ENCODE measurements at regions not wholly inside any gene's neighbourhood (a gene's known extent, or its start where the extent isn't known, plus 50 kb on each side); places are given as distances from the start of the nearest gene placed in this dataset.

- Histone ChIP-seq H3K27me3 (ENCODE audit: control insufficient read depth in 3 of 3, insufficient read depth in 3 of 3, low read length in 3 of 3) (peaks cover 0 to 3% (median 0%) of the 10 kb centered on the region in 3 donors), H3K36me3 (ENCODE audit: control insufficient read depth in 3 of 3, insufficient read depth in 2 of 3, low read depth in 1 of 3, low read length in 3 of 3) (no peaks in the 10 kb centered on the region), H3K4me1 (ENCODE audit: control insufficient read depth in 3 of 3, insufficient read depth in 2 of 3, low read depth in 1 of 3, low read length in 2 of 3) (no peaks in the 10 kb centered on the region), H3K4me3 (ENCODE audit: low read depth in 1 of 3, low read length in 3 of 3) (no peak overlapping the region), H3K27ac (ENCODE audit: low read depth in 1 of 3, low read length in 2 of 3) (no peak overlapping the region), H3K9me3 (ENCODE audit: control insufficient read depth in 2 of 2, insufficient read depth in 1 of 2, low read depth in 1 of 2, low read length in 1 of 2) (no peaks in the 10 kb centered on the region)
- peak in 1 of 2 donors; percentile 13 for DNase-seq
- WGBS, 3 donors = 81 to 91% (median 85%) methylated on average over 8 of the region's 8 CpGs
- FAIRE-seq = no peak
Measured at GRCh38 chr14:65937079-65937959, 524.8 kb downstream of the FUT8 start.

- H3K27ac ChIP-seq (ENCODE audit: low read depth in 1 of 3, low read length in 2 of 3) = no peak overlapping the region
- H3K4me1 ChIP-seq (ENCODE audit: control insufficient read depth in 3 of 3, insufficient read depth in 2 of 3, low read depth in 1 of 3, low read length in 2 of 3) = no peaks in the 10 kb centered on the region
- H3K9me3 ChIP-seq (ENCODE audit: control insufficient read depth in 2 of 2, insufficient read depth in 1 of 2, low read depth in 1 of 2, low read length in 1 of 2) = no peaks in the 10 kb centered on the region
- no peak overlapping the region for H3K4me3 ChIP-seq (ENCODE audit: low read depth in 1 of 3, low read length in 3 of 3)
- H3K27me3 ChIP-seq (ENCODE audit: control insufficient read depth in 3 of 3, insufficient read depth in 3 of 3, low read length in 3 of 3) = peaks cover 0 to 3% (median 0%) of the 10 kb centered on the region in 3 donors
- DNase-seq (no peak), FAIRE-seq (no peak)
- H3K36me3 ChIP-seq (ENCODE audit: control insufficient read depth in 3 of 3, insufficient read depth in 2 of 3, low read depth in 1 of 3, low read length in 3 of 3) = no peaks in the 10 kb centered on the region
Measured at GRCh38 chr14:65937960-65938316, 525.4 kb downstream of the FUT8 start.

GRCh38 chr14:65938738-65939137, 526.2 kb downstream of the FUT8 start:
- Histone ChIP-seq H3K27ac (ENCODE audit: low read depth in 1 of 3, low read length in 2 of 3) (no peak overlapping the region), H3K36me3 (ENCODE audit: control insufficient read depth in 3 of 3, insufficient read depth in 2 of 3, low read depth in 1 of 3, low read length in 3 of 3) (no peaks in the 10 kb centered on the region), H3K4me3 (ENCODE audit: low read depth in 1 of 3, low read length in 3 of 3) (no peak overlapping the region), H3K9me3 (ENCODE audit: control insufficient read depth in 2 of 2, insufficient read depth in 1 of 2, low read depth in 1 of 2, low read length in 1 of 2) (no peaks in the 10 kb centered on the region), H3K27me3 (ENCODE audit: control insufficient read depth in 3 of 3, insufficient read depth in 3 of 3, low read length in 3 of 3) (peaks cover 0 to 3% (median 0%) of the 10 kb centered on the region in 3 donors), H3K4me1 (ENCODE audit: control insufficient read depth in 3 of 3, insufficient read depth in 2 of 3, low read depth in 1 of 3, low read length in 2 of 3) (no peaks in the 10 kb centered on the region)
- DNase-seq (no peak), FAIRE-seq (no peak)
- WGBS, 3 donors = 47 to 70% (median 54%) methylated on average over 2 of the region's 2 CpGs

GRCh38 chr14:65939184-65939583, 526.7 kb downstream of the FUT8 start:
- WGBS, 3 donors = 83 to 96% (median 88%) methylated on average over 1 of the region's 1 CpG
- Histone ChIP-seq H3K36me3 (ENCODE audit: control insufficient read depth in 3 of 3, insufficient read depth in 2 of 3, low read depth in 1 of 3, low read length in 3 of 3) (no peaks in the 10 kb centered on the region), H3K27ac (ENCODE audit: low read depth in 1 of 3, low read length in 2 of 3) (no peak overlapping the region), H3K27me3 (ENCODE audit: control insufficient read depth in 3 of 3, insufficient read depth in 3 of 3, low read length in 3 of 3) (peaks cover 0 to 3% (median 0%) of the 10 kb centered on the region in 3 donors), H3K4me1 (ENCODE audit: control insufficient read depth in 3 of 3, insufficient read depth in 2 of 3, low read depth in 1 of 3, low read length in 2 of 3) (no peaks in the 10 kb centered on the region), H3K9me3 (ENCODE audit: control insufficient read depth in 2 of 2, insufficient read depth in 1 of 2, low read depth in 1 of 2, low read length in 1 of 2) (no peaks in the 10 kb centered on the region), H3K4me3 (ENCODE audit: low read depth in 1 of 3, low read length in 3 of 3) (no peak overlapping the region)
- DNase-seq = no peak
- FAIRE-seq = no peak

GRCh38 chr14:65940056-65940735, 527.7 kb downstream of the FUT8 start:
- no peak overlapping the region for H3K27ac ChIP-seq (ENCODE audit: low read depth in 1 of 3, low read length in 2 of 3)
- no peaks in the 10 kb centered on the region for H3K4me1 ChIP-seq (ENCODE audit: control insufficient read depth in 3 of 3, insufficient read depth in 2 of 3, low read depth in 1 of 3, low read length in 2 of 3)
- FAIRE-seq (no peak), DNase-seq (no peak)
- no peaks in the 10 kb centered on the region for H3K36me3 ChIP-seq (ENCODE audit: control insufficient read depth in 3 of 3, insufficient read depth in 2 of 3, low read depth in 1 of 3, low read length in 3 of 3)
- peaks cover 0 to 3% (median 0%) of the 10 kb centered on the region in 3 donors for H3K27me3 ChIP-seq (ENCODE audit: control insufficient read depth in 3 of 3, insufficient read depth in 3 of 3, low read length in 3 of 3)
- H3K4me3 ChIP-seq (ENCODE audit: low read depth in 1 of 3, low read length in 3 of 3) = no peak overlapping the region
- WGBS, 3 donors = 77 to 87% (median 84%) methylated on average over 9 of the region's 9 CpGs
- H3K9me3 ChIP-seq (ENCODE audit: control insufficient read depth in 2 of 2, insufficient read depth in 1 of 2, low read depth in 1 of 2, low read length in 1 of 2) = no peaks in the 10 kb centered on the region

- Histone ChIP-seq H3K27ac (ENCODE audit: low read depth in 1 of 3, low read length in 2 of 3) (no peak overlapping the region), H3K9me3 (ENCODE audit: control insufficient read depth in 2 of 2, insufficient read depth in 1 of 2, low read depth in 1 of 2, low read length in 1 of 2) (no peaks in the 10 kb centered on the region), H3K27me3 (ENCODE audit: control insufficient read depth in 3 of 3, insufficient read depth in 3 of 3, low read length in 3 of 3) (peaks cover 0 to 4% (median 0%) of the 10 kb centered on the region in 3 donors), H3K4me3 (ENCODE audit: low read depth in 1 of 3, low read length in 3 of 3) (no peak overlapping the region), H3K4me1 (ENCODE audit: control insufficient read depth in 3 of 3, insufficient read depth in 2 of 3, low read depth in 1 of 3, low read length in 2 of 3) (no peaks in the 10 kb centered on the region), H3K36me3 (ENCODE audit: control insufficient read depth in 3 of 3, insufficient read depth in 2 of 3, low read depth in 1 of 3, low read length in 3 of 3) (no peaks in the 10 kb centered on the region)
- 53 to 68% (median 63%) methylated on average over 4 of the region's 4 CpGs for WGBS, 3 donors
- FAIRE-seq (no peak), DNase-seq (no peak)
Measured at GRCh38 chr14:65941091-65941490, 528.6 kb downstream of the FUT8 start.

- Histone ChIP-seq H3K9me3 (ENCODE audit: control insufficient read depth in 2 of 2, insufficient read depth in 1 of 2, low read depth in 1 of 2, low read length in 1 of 2) (no peaks in the 10 kb centered on the region), H3K4me1 (ENCODE audit: control insufficient read depth in 3 of 3, insufficient read depth in 2 of 3, low read depth in 1 of 3, low read length in 2 of 3) (no peaks in the 10 kb centered on the region), H3K4me3 (ENCODE audit: low read depth in 1 of 3, low read length in 3 of 3) (no peak overlapping the region), H3K27ac (ENCODE audit: low read depth in 1 of 3, low read length in 2 of 3) (no peak overlapping the region), H3K36me3 (ENCODE audit: control insufficient read depth in 3 of 3, insufficient read depth in 2 of 3, low read depth in 1 of 3, low read length in 3 of 3) (no peaks in the 10 kb centered on the region), H3K27me3 (ENCODE audit: control insufficient read depth in 3 of 3, insufficient read depth in 3 of 3, low read length in 3 of 3) (peaks cover 0 to 9% (median 0%) of the 10 kb centered on the region in 3 donors)
- no peak for FAIRE-seq
- no peak for DNase-seq
Measured at GRCh38 chr14:65943150-65943549, 530.6 kb downstream of the FUT8 start.

GRCh38 chr14:65943916-65944410, 531.4 kb downstream of the FUT8 start:
- Histone ChIP-seq H3K4me3 (ENCODE audit: low read depth in 1 of 3, low read length in 3 of 3) (no peak overlapping the region), H3K9me3 (ENCODE audit: control insufficient read depth in 2 of 2, insufficient read depth in 1 of 2, low read depth in 1 of 2, low read length in 1 of 2) (no peaks in the 10 kb centered on the region), H3K27me3 (ENCODE audit: control insufficient read depth in 3 of 3, insufficient read depth in 3 of 3, low read length in 3 of 3) (peaks cover 0 to 12% (median 0%) of the 10 kb centered on the region in 3 donors), H3K27ac (ENCODE audit: low read depth in 1 of 3, low read length in 2 of 3) (no peak overlapping the region), H3K36me3 (ENCODE audit: control insufficient read depth in 3 of 3, insufficient read depth in 2 of 3, low read depth in 1 of 3, low read length in 3 of 3) (no peaks in the 10 kb centered on the region), H3K4me1 (ENCODE audit: control insufficient read depth in 3 of 3, insufficient read depth in 2 of 3, low read depth in 1 of 3, low read length in 2 of 3) (no peaks in the 10 kb centered on the region)
- no peak for DNase-seq
- WGBS, 3 donors = 90 to 92% (median 91%) methylated on average over 5 of the region's 5 CpGs
- FAIRE-seq = no peak
